ENCODE measurements at regions not wholly inside any gene's neighbourhood (a gene's known extent, or its start where the extent isn't known, plus 50 kb on each side); places are given as distances from the start of the nearest gene placed in this dataset.

DNA sequence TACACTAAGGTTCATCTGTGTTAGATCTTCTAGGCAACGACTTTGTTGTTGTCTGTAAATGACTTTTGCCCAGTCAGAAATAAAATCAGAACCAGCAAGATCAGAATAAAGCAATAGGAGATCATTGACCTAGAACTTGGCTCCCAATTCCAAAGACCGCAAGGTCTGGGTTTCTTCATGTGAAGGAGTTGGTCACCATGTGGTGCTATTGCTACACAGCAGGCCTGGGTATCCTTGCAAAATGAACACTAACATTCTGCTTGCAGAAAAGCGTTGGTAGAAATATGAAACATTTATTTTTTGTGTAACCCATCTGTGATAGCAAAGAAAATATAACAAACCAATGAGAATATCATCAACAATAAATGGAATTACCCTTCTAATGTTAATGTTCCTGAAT lies 831.0 kb downstream of the NXPH1 start:
- Histone ChIP-seq H3K27ac (no peak overlapping the region), H3K4me1 (no peaks in the 10 kb centered on the region), H3K36me3 (no peaks in the 10 kb centered on the region), H3K9me3 (no peaks in the 10 kb centered on the region), H3K27me3 (no peaks in the 10 kb centered on the region), H3K4me3 (no peak overlapping the region)
- intact Hi-C loops (cut with DNase I), result no loop called here
- no peak for TF ChIP-seq POLR2AphosphoS5 (IDR thresholded peaks at IDR 0.05; ENCODE audit: insufficient read depth in 1 of 2, low read depth in 1 of 2)
- no peak for DNase-seq (ENCODE audit: extremely low spot score in 2 of 2)

DNA sequence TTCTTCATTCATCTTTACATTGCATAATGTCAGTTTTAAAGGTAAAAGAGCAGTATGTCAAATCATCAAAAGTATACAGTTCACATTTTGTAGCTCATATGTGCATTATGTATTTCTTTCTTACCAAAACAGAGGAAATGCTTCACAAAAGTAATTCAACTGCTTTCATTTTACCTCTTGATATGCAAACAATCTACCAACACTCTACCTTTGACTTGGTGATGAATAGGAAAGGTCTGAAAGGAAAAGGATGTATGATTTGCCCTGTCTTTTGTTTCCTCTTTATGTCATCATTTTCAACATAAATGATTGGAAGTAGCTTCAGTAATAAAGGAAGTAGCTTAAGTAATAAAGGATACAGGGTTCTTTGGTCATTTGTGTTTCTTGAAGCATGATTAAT lies 846.7 kb downstream of the NXPH1 start:
- TF ChIP-seq POLR2A (IDR thresholded peaks at IDR 0.05), result no peak
- TF ChIP-seq, protein P1, sequence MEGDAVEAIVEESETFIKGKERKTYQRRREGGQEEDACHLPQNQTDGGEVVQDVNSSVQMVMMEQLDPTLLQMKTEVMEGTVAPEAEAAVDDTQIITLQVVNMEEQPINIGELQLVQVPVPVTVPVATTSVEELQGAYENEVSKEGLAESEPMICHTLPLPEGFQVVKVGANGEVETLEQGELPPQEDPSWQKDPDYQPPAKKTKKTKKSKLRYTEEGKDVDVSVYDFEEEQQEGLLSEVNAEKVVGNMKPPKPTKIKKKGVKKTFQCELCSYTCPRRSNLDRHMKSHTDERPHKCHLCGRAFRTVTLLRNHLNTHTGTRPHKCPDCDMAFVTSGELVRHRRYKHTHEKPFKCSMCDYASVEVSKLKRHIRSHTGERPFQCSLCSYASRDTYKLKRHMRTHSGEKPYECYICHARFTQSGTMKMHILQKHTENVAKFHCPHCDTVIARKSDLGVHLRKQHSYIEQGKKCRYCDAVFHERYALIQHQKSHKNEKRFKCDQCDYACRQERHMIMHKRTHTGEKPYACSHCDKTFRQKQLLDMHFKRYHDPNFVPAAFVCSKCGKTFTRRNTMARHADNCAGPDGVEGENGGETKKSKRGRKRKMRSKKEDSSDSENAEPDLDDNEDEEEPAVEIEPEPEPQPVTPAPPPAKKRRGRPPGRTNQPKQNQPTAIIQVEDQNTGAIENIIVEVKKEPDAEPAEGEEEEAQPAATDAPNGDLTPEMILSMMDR (IDR thresholded peaks at IDR 0.05), result no peak
- intact Hi-C loops (cut with DNase I), result no loop called here
- H3K4me1 ChIP-seq, result no peaks in the 10 kb centered on the region
- no peak for DNase-seq (ENCODE audit: extremely low spot score in 2 of 2)
- H3K27me3 ChIP-seq, result no peaks in the 10 kb centered on the region
- no peak overlapping the region for H3K4me3 ChIP-seq
- H3K27ac ChIP-seq, result no peak overlapping the region
- H3K9me3 ChIP-seq, result no peaks in the 10 kb centered on the region
- H3K36me3 ChIP-seq, result no peaks in the 10 kb centered on the region

DNA sequence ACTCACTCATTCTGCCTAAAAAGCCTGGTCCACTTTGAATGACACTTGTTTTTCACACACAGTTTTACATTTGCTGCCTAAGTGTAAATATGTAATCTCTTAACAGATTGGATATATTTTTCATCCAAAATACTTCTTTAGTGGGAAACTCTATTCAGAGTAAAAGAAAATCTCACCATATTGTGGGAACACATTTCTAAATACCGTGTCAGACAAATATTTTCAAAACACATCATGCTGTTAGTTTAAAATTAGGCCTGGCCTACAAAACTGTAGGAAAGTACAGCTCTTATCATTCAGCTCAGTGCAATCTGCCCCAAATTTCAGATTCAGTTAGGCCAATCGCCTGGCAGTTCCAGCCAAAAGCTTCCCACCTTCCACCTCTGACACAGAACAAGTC lies 849.8 kb downstream of the NXPH1 start:
- intact Hi-C loops (cut with DNase I), result no loop called here
- no peak for TF ChIP-seq POLR2AphosphoS5 (IDR thresholded peaks at IDR 0.05; ENCODE audit: insufficient read depth in 1 of 2, low read depth in 1 of 2)
- TF ChIP-seq, protein P1 (IDR thresholded peaks at IDR 0.05), result no peak
- TF ChIP-seq POLR2A (IDR thresholded peaks at IDR 0.05), result no peak

GRCh38 chr7:9302436-9302835 lies 869.0 kb downstream of the NXPH1 start:
- no peak for TF ChIP-seq POLR2A (IDR thresholded peaks at IDR 0.05)
- TF ChIP-seq, protein P1 (IDR thresholded peaks at IDR 0.05), result no peak
- TF ChIP-seq POLR2AphosphoS5 (IDR thresholded peaks at IDR 0.05; ENCODE audit: insufficient read depth in 1 of 2, low read depth in 1 of 2), result no peak
- DNase-seq (ENCODE audit: extremely low spot score in 2 of 2), result no peak
- Histone ChIP-seq H3K27me3 (no peaks in the 10 kb centered on the region), H3K9me3 (no peaks in the 10 kb centered on the region), H3K4me1 (no peaks in the 10 kb centered on the region), H3K4me3 (no peak overlapping the region), H3K27ac (no peak overlapping the region), H3K36me3 (no peaks in the 10 kb centered on the region)
- intact Hi-C loops (cut with DNase I), result no loop called here

More for the DNA sequence above, 849.8 kb downstream of the NXPH1 start:
- Histone ChIP-seq H3K27ac (no peak overlapping the region), H3K4me3 (no peak overlapping the region), H3K36me3 (no peaks in the 10 kb centered on the region), H3K9me3 (no peaks in the 10 kb centered on the region), H3K27me3 (no peaks in the 10 kb centered on the region), H3K4me1 (no peaks in the 10 kb centered on the region)
- no peak for DNase-seq (ENCODE audit: extremely low spot score in 2 of 2)

GRCh38 chr7:9307131-9307530 lies 873.7 kb downstream of the NXPH1 start:
- no peak for DNase-seq (ENCODE audit: extremely low spot score in 2 of 2)
- Histone ChIP-seq H3K9me3 (no peaks in the 10 kb centered on the region), H3K36me3 (no peaks in the 10 kb centered on the region), H3K4me3 (no peak overlapping the region), H3K27me3 (no peaks in the 10 kb centered on the region), H3K27ac (no peak overlapping the region), H3K4me1 (no peaks in the 10 kb centered on the region)
- TF ChIP-seq POLR2A (IDR thresholded peaks at IDR 0.05) (no peak), POLR2AphosphoS5 (IDR thresholded peaks at IDR 0.05; ENCODE audit: insufficient read depth in 1 of 2, low read depth in 1 of 2) (no peak)
- TF ChIP-seq, protein P1 (IDR thresholded peaks at IDR 0.05), result no peak
- intact Hi-C loops (cut with DNase I), result no loop called here

DNA sequence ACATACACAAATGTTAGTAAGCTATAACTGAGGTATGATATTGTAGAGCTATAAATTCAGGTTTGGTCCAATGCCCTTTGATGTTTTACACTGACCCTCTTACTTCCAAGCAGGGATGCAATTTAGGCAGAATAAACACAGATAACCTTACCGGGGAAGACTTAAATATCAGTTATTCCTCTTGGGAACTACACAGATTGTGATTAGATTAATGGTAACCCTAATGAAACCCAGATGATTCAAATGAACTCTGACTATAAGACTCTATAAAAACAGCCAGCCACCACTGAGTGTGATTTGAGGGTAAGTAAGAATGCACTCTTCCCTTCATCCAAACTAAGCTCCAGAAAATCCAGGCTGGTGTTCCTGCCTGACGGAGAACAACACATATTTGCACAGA lies 891.1 kb downstream of the NXPH1 start:
- DNase-seq (ENCODE audit: extremely low spot score in 2 of 2), result no peak
- intact Hi-C loops (cut with DNase I), result no loop called here
- Histone ChIP-seq H3K4me3 (no peak overlapping the region), H3K4me1 (no peaks in the 10 kb centered on the region), H3K27me3 (no peaks in the 10 kb centered on the region), H3K27ac (no peak overlapping the region), H3K9me3 (no peaks in the 10 kb centered on the region), H3K36me3 (no peaks in the 10 kb centered on the region)
- TF ChIP-seq, protein P1 (IDR thresholded peaks at IDR 0.05), result no peak
- no peak for TF ChIP-seq POLR2A (IDR thresholded peaks at IDR 0.05)
